Activated CD4-positive, alpha-beta T cell treated with anti-CD3 and anti-CD28 coated beads, Interleukin-2, amount 50 U/mL, for 24 hours (primary cell): ENCODE measurements at regions not wholly inside any gene's neighbourhood (a gene's known extent, or its start where the extent isn't known, plus 50 kb on each side); places are given as distances from the start of the nearest gene placed in this dataset.
"Not testable (repeated sequence)": the region's sequence is repeated elsewhere in the genome, so short reads cannot be mapped to it uniquely, and the experiment has no call there.

Experiments
- DNase-seq, 2 donors: peaks; one replicate each; pipeline ENCODE4 v3.0.0-alpha.2; 2020; ENCODE audit warnings: low read depth in 1 of 2, low spot score in 1 of 2

- no peak for DNase-seq
Measured at GRCh38 chr2:160790738-160791137, 297.1 kb upstream of the RBMS1 start.

GRCh38 chr2:160791884-160792283, 298.3 kb upstream of the RBMS1 start:
- DNase-seq = no peak

- DNase-seq = no peak
Measured at GRCh38 chr2:160792837-160793236, 299.2 kb upstream of the RBMS1 start.

GRCh38 chr2:160794926-160795325, 301.3 kb upstream of the RBMS1 start:
- no peak for DNase-seq

GRCh38 chr2:160803881-160804280, 310.3 kb upstream of the RBMS1 start:
- DNase-seq = no peak

- no peak for DNase-seq
Measured at GRCh38 chr2:160810406-160810805, 316.8 kb upstream of the RBMS1 start.

GRCh38 chr2:160812830-160813505, 319.4 kb upstream of the RBMS1 start:
- no peak for DNase-seq

GRCh38 chr2:160813506-160813858, 319.9 kb upstream of the RBMS1 start:
- DNase-seq = no peak

- DNase-seq = no peak
Measured at GRCh38 chr2:160816916-160817499, 323.4 kb upstream of the RBMS1 start.

- no peak for DNase-seq
Measured at GRCh38 chr2:160820691-160821090, 327.1 kb upstream of the RBMS1 start.

GRCh38 chr2:160822006-160822405, 328.4 kb upstream of the RBMS1 start:
- no peak for DNase-seq

GRCh38 chr2:160825433-160825832, 331.8 kb upstream of the RBMS1 start:
- DNase-seq = no peak

- DNase-seq = no peak
Measured at GRCh38 chr2:160826496-160826895, 332.9 kb upstream of the RBMS1 start.

- no peak for DNase-seq
Measured at GRCh38 chr2:160828076-160828475, 332.2 kb upstream of the TANK start.

- not testable (repeated sequence) for DNase-seq
Measured at GRCh38 chr2:160832381-160832780, 327.8 kb upstream of the TANK start.

- DNase-seq = no peak
Measured at GRCh38 chr2:160835166-160835565, 325.1 kb upstream of the TANK start.

GRCh38 chr2:160836755-160837154, 323.5 kb upstream of the TANK start:
- DNase-seq = no peak

GRCh38 chr2:160837416-160837815, 322.8 kb upstream of the TANK start:
- DNase-seq = no peak

GRCh38 chr2:160838147-160838546, 322.1 kb upstream of the TANK start:
- DNase-seq = no peak

- DNase-seq = no peak
Measured at GRCh38 chr2:160838691-160839090, 321.5 kb upstream of the TANK start.

GRCh38 chr2:160842286-160842685, 317.9 kb upstream of the TANK start:
- no peak for DNase-seq

GRCh38 chr2:160859096-160859495, 301.1 kb upstream of the TANK start:
- DNase-seq = no peak

GRCh38 chr2:160862226-160862625, 298.0 kb upstream of the TANK start:
- DNase-seq = no peak
